ENCODE measurements at regions not wholly inside any gene's neighbourhood (a gene's known extent, or its start where the extent isn't known, plus 50 kb on each side); places are given as distances from the start of the nearest gene placed in this dataset.

DNA sequence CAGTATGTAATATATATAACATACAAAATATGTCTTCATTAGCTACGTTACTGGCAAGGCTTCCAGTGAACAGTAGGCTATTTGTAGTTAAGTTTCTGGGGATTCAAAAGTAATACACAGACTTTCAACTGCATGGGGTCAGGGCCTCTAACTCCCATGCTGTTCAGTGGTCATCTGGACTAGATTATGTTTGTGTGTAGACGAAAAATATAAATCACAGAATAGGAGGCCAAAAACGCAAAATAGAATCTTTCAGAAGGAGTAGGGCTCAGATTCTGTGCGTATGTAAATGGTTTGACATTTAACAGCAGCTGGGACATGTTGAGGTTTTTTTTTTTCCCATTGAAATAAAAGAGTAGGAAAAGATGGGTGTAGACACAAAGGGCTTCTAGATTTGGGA lies 1048.7 kb upstream of the WWC1 start:
- Histone ChIP-seq H3K27ac (ENCODE audit: low read depth in 1 of 2, low read length in 2 of 2) (no peak overlapping the region), H3K9ac (ENCODE audit: insufficient read depth, low read length, poor library complexity, severe bottlenecking) (no peak overlapping the region), H3K9me3 (replicated peaks in 1 of 2; ENCODE audit: control insufficient read depth in 1 of 2, insufficient read depth in 1 of 2, low read length in 2 of 2) (no peaks in the 10 kb centered on the region), H4K20me1 (ENCODE audit: insufficient read depth, low read length) (no peaks in the 10 kb centered on the region), H2AFZ (ENCODE audit: insufficient read depth, low read depth, low read length, poor library complexity, severe bottlenecking) (no peak overlapping the region), H3K4me3 (replicated peaks in 1 of 3; ENCODE audit: low read depth in 2 of 3, low read length in 3 of 3) (no peak overlapping the region), H3K4me2 (replicated peaks; ENCODE audit: extremely low read depth, low read length, poor library complexity, severe bottlenecking) (no peak overlapping the region), H3K4me1 (ENCODE audit: control insufficient read depth in 1 of 2, insufficient read depth in 2 of 2, low read length in 2 of 2) (no peaks in the 10 kb centered on the region), H3K36me3 (replicated peaks in 1 of 2; ENCODE audit: control insufficient read depth in 1 of 2, insufficient read depth in 2 of 2, low read length in 2 of 2) (no peaks in the 10 kb centered on the region), H3K79me2 (ENCODE audit: insufficient read depth, low read length) (no peaks in the 10 kb centered on the region), H3K27me3 (ENCODE audit: control insufficient read depth in 2 of 2, insufficient read depth in 2 of 2, low read length in 2 of 2) (no peaks in the 10 kb centered on the region)
- Mint-ChIP-seq H3K36me3 (no peaks in the 10 kb centered on the region), H3K4me3 (no peak overlapping the region), H3K27ac (no peak overlapping the region), H3K27me3 (ENCODE audit: low read depth in 3 of 3) (no peaks in the 10 kb centered on the region), H3K9me3 (peaks cover 0 to 15% (median 2%) of the 10 kb centered on the region in 7 donors), H3K4me1 (no peaks in the 10 kb centered on the region)
- 100% methylated on average over 3 of the region's 4 CpGs for WGBS (ENCODE audit: insufficient coverage)
- TF ChIP-seq, protein P1, sequence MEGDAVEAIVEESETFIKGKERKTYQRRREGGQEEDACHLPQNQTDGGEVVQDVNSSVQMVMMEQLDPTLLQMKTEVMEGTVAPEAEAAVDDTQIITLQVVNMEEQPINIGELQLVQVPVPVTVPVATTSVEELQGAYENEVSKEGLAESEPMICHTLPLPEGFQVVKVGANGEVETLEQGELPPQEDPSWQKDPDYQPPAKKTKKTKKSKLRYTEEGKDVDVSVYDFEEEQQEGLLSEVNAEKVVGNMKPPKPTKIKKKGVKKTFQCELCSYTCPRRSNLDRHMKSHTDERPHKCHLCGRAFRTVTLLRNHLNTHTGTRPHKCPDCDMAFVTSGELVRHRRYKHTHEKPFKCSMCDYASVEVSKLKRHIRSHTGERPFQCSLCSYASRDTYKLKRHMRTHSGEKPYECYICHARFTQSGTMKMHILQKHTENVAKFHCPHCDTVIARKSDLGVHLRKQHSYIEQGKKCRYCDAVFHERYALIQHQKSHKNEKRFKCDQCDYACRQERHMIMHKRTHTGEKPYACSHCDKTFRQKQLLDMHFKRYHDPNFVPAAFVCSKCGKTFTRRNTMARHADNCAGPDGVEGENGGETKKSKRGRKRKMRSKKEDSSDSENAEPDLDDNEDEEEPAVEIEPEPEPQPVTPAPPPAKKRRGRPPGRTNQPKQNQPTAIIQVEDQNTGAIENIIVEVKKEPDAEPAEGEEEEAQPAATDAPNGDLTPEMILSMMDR (IDR thresholded peaks at IDR 0.05) = no peak
- no peak for DNase-seq
- intact Hi-C loops (cut with micrococcal nuclease) = no loop called here

DNA sequence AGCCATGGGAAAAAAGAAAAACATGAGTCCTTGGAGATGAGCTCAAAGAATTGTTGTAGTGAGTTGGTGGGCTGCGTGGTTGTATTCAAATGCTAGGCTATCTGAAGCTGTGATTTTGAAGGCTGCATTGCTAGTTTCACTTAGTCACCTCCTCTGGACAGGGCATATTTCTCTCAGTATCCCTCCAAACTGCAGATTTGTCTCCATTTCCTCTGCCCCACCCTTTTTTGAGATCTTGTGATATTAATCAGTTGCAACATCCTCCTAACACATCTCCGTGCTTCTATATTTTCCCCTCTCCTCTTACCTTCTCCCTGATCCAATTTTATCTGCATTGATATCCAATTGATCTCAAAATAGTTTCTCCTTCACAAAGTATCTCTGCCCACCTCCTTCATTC lies 1048.0 kb upstream of the WWC1 start:
- H3K9me3 ChIP-seq (replicated peaks in 1 of 2; ENCODE audit: control insufficient read depth in 1 of 2, insufficient read depth in 1 of 2, low read length in 2 of 2) = no peaks in the 10 kb centered on the region
- Mint-ChIP-seq H3K27ac (no peak overlapping the region), H3K4me3 (no peak overlapping the region), H3K9me3 (peaks cover 0 to 15% (median 2%) of the 10 kb centered on the region in 7 donors), H3K4me1 (no peaks in the 10 kb centered on the region), H3K27me3 (ENCODE audit: low read depth in 3 of 3) (no peaks in the 10 kb centered on the region), H3K36me3 (no peaks in the 10 kb centered on the region)
- TF ChIP-seq, protein P1 (IDR thresholded peaks at IDR 0.05) = no peak
- no peaks in the 10 kb centered on the region for H4K20me1 ChIP-seq (ENCODE audit: insufficient read depth, low read length)
- no peak overlapping the region for H3K27ac ChIP-seq (ENCODE audit: low read depth in 1 of 2, low read length in 2 of 2)
- intact Hi-C loops (cut with micrococcal nuclease) = no loop called here
- H3K4me1 ChIP-seq (ENCODE audit: control insufficient read depth in 1 of 2, insufficient read depth in 2 of 2, low read length in 2 of 2) = no peaks in the 10 kb centered on the region
- H3K79me2 ChIP-seq (ENCODE audit: insufficient read depth, low read length) = no peaks in the 10 kb centered on the region
- DNase-seq = no peak
- no peak overlapping the region for H3K9ac ChIP-seq (ENCODE audit: insufficient read depth, low read length, poor library complexity, severe bottlenecking)
- no peak overlapping the region for H3K4me2 ChIP-seq (replicated peaks; ENCODE audit: extremely low read depth, low read length, poor library complexity, severe bottlenecking)
- WGBS (ENCODE audit: insufficient coverage) = 57% methylated on average over 2 of the region's 2 CpGs
- H3K27me3 ChIP-seq (ENCODE audit: control insufficient read depth in 2 of 2, insufficient read depth in 2 of 2, low read length in 2 of 2) = no peaks in the 10 kb centered on the region
- H2AFZ ChIP-seq (ENCODE audit: insufficient read depth, low read depth, low read length, poor library complexity, severe bottlenecking) = no peak overlapping the region
- no peaks in the 10 kb centered on the region for H3K36me3 ChIP-seq (replicated peaks in 1 of 2; ENCODE audit: control insufficient read depth in 1 of 2, insufficient read depth in 2 of 2, low read length in 2 of 2)
- H3K4me3 ChIP-seq (replicated peaks in 1 of 3; ENCODE audit: low read depth in 2 of 3, low read length in 3 of 3) = no peak overlapping the region

All from CD14-positive monocyte (primary cell).